22Rv1 (cell line): ENCODE measurements at regions not wholly inside any gene's neighbourhood (a gene's known extent, or its start where the extent isn't known, plus 50 kb on each side); places are given as distances from the start of the nearest gene placed in this dataset.

Experiments used
- ZFX ChIP-seq: fragments of 450-650 bp; IDR thresholded peaks from 2 replicates; pipeline ENCODE4 v1.6.1; 2017; ENCODE audit warnings: antibody characterized with exemption, borderline replicate concordance
- TF ChIP-seq, protein P1 (sequence below): fragments of 450-650 bp; IDR thresholded peaks from 2 replicates; pipeline ENCODE4 v1.5.1; 2017; ENCODE audit warnings: mild to moderate bottlenecking

GRCh38 chr3:35437381-35437780 is 201.9 kb upstream of the ARPP21 start:
- TF ChIP-seq, protein P1, sequence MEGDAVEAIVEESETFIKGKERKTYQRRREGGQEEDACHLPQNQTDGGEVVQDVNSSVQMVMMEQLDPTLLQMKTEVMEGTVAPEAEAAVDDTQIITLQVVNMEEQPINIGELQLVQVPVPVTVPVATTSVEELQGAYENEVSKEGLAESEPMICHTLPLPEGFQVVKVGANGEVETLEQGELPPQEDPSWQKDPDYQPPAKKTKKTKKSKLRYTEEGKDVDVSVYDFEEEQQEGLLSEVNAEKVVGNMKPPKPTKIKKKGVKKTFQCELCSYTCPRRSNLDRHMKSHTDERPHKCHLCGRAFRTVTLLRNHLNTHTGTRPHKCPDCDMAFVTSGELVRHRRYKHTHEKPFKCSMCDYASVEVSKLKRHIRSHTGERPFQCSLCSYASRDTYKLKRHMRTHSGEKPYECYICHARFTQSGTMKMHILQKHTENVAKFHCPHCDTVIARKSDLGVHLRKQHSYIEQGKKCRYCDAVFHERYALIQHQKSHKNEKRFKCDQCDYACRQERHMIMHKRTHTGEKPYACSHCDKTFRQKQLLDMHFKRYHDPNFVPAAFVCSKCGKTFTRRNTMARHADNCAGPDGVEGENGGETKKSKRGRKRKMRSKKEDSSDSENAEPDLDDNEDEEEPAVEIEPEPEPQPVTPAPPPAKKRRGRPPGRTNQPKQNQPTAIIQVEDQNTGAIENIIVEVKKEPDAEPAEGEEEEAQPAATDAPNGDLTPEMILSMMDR: no peak
- TF ChIP-seq ZFX: no peak
